IMR-90 (cell line): ENCODE measurements at regions not wholly inside any gene's neighbourhood (a gene's known extent, or its start where the extent isn't known, plus 50 kb on each side); places are given as distances from the start of the nearest gene placed in this dataset.

Experiments used
- ATAC-seq: fragments of 200-7000 bp; cut with Tn5 transposase; 2 replicates; pipeline ENCODE4 v1.9.1; 2020; ENCODE audit warnings: low read depth, mild to moderate bottlenecking, moderate library complexity
- BruUV-seq: library from RNA; stranded (reverse); fragments of 400-500 nt; replicated peaks from 2 replicates; lab custom pipeline; 2021; lab: Mats Ljungman, UMichigan
- CTCF ChIA-PET: fragments of 300-600 bp; formaldehyde crosslinking; extraction: SDS; loops from one replicate; lab custom pipeline; 2021; ENCODE audit warnings: antibody characterized with exemption; lab: Yijun Ruan, JAX
- POLR2A ChIA-PET: fragments of 300-600 bp; sonication (Branson Sonifier 250); formaldehyde crosslinking; loops from one replicate; lab custom pipeline; 2022; ENCODE audit warnings: antibody characterized with exemption; ENCODE audit not compliant: unreplicated experiment; lab: Charles Lee
- DNase-seq: peaks from one replicate; pipeline ENCODE4 v3.0.0; 2013
- H2AFZ ChIP-seq: replicated peaks from 2 replicates; pipeline ENCODE3; 2013; ENCODE audit warnings: low read length, mild to moderate bottlenecking; ENCODE audit not compliant: poor library complexity
- H2AK5ac ChIP-seq: 2 replicates; pipeline ENCODE4 v1.6.1; 2013; ENCODE audit warnings: low read depth, low read length, inconsistent platforms
- H2AK9ac ChIP-seq: replicated peaks from 2 replicates; pipeline ENCODE3; 2013; ENCODE audit warnings: mild to moderate bottlenecking, low read depth, low read length, moderate library complexity; ENCODE audit not compliant: poor library complexity
- H2BK120ac ChIP-seq: 2 replicates; pipeline ENCODE4 v1.6.1; 2013; ENCODE audit warnings: low read depth, low read length, inconsistent platforms
- H2BK15ac ChIP-seq: 3 replicates; pipeline ENCODE4 v1.6.1; 2013; ENCODE audit warnings: low read depth, low read length, inconsistent platforms
- H2BK20ac ChIP-seq: 2 replicates; pipeline ENCODE4 v1.6.1; 2013; ENCODE audit warnings: low read depth, mild to moderate bottlenecking, inconsistent platforms, low read length, moderate library complexity
- H2BK5ac ChIP-seq: 2 replicates; pipeline ENCODE4 v1.6.1; 2013; ENCODE audit warnings: mild to moderate bottlenecking, low read depth, low read length, inconsistent platforms; ENCODE audit not compliant: poor library complexity, severe bottlenecking
- H3K14ac ChIP-seq: replicated peaks from 2 replicates; pipeline ENCODE4 v1.6.1; 2013; ENCODE audit warnings: low read depth, low read length, inconsistent platforms
- H3K18ac ChIP-seq: 2 replicates; pipeline ENCODE4 v1.6.1; 2013; ENCODE audit warnings: low read depth, low read length, control low read depth
- H3K23ac ChIP-seq: 2 replicates; pipeline ENCODE4 v1.6.1; 2013; ENCODE audit warnings: low read depth, low read length, inconsistent platforms
- H3K27ac ChIP-seq: 2 replicates; pipeline ENCODE4 v1.5.1; 2013; ENCODE audit warnings: mild to moderate bottlenecking, control low read depth, low read length; ENCODE audit not compliant: insufficient read depth
- H3K27me3 ChIP-seq: 2 replicates; pipeline ENCODE4 v1.6.1; 2013; ENCODE audit warnings: low read length; ENCODE audit not compliant: control insufficient read depth, insufficient read depth
- H3K36me3 ChIP-seq: 2 replicates; pipeline ENCODE4 v1.6.1; 2013; ENCODE audit warnings: low read length, mixed read lengths; ENCODE audit not compliant: control insufficient read depth, insufficient read depth
- H3K4ac ChIP-seq: 2 replicates; pipeline ENCODE4 v1.6.1; 2013; ENCODE audit warnings: low read depth, low read length, inconsistent platforms
- H3K4me1 ChIP-seq: 2 replicates; pipeline ENCODE4 v1.6.1; 2013; ENCODE audit warnings: low read length, mixed read lengths; ENCODE audit not compliant: control insufficient read depth, insufficient read depth
- H3K4me2 ChIP-seq: 2 replicates; pipeline ENCODE4 v1.6.1; 2013; ENCODE audit warnings: low read depth, mild to moderate bottlenecking, control low read depth, low read length, moderate library complexity
- H3K4me3 ChIP-seq: 2 replicates; pipeline ENCODE4 v1.5.1; 2013; ENCODE audit warnings: low read depth, mild to moderate bottlenecking, control low read depth, low read length, moderate library complexity; ENCODE audit not compliant: insufficient read depth
- H3K56ac ChIP-seq: 2 replicates; pipeline ENCODE4 v1.6.1; 2013; ENCODE audit warnings: low read length, inconsistent platforms; ENCODE audit not compliant: insufficient read depth; ENCODE audit errors: extremely low read depth
- H3K79me1 ChIP-seq, 2 experiments: 2 replicates each; pipeline ENCODE4 v1.6.1; 2013; ENCODE audit warnings: low read length in 2 of 2, inconsistent platforms in 1 of 2, low read depth in 1 of 2
- H3K9ac ChIP-seq: 2 replicates; pipeline ENCODE4 v1.6.1; 2013; ENCODE audit warnings: low read depth, low read length, control low read depth
- H3K9me1 ChIP-seq: 2 replicates; pipeline ENCODE4 v1.6.1; 2013; ENCODE audit warnings: low read length, inconsistent platforms; ENCODE audit not compliant: insufficient read depth
- H3K9me3 ChIP-seq: 2 replicates; pipeline ENCODE4 v1.6.1; 2013; ENCODE audit warnings: low read length; ENCODE audit not compliant: control insufficient read depth, insufficient read depth
- H4K20me1 ChIP-seq: 2 replicates; pipeline ENCODE4 v1.6.1; 2013; ENCODE audit warnings: low read length, inconsistent platforms; ENCODE audit not compliant: insufficient read depth
- H4K5ac ChIP-seq: 2 replicates; pipeline ENCODE4 v1.6.1; 2013; ENCODE audit warnings: mild to moderate bottlenecking, low read depth, low read length, control low read depth
- H4K8ac ChIP-seq, 2 experiments: 2 replicates each; pipeline ENCODE4 v1.6.1; 2013; ENCODE audit warnings: low read depth in 2 of 2, low read length in 2 of 2, control low read depth in 1 of 2, inconsistent platforms in 1 of 2
- H4K91ac ChIP-seq: 2 replicates; pipeline ENCODE4 v1.6.1; 2013; ENCODE audit warnings: low read depth, low read length, inconsistent platforms; ENCODE audit not compliant: insufficient read depth
- CEBPB ChIP-seq: IDR thresholded peaks from 2 replicates; pipeline ENCODE4 v1.6.1; 2012; ENCODE audit warnings: low read depth, low read length, improper control_type of control experiment
- MAZ ChIP-seq: IDR thresholded peaks from 2 replicates; pipeline ENCODE4 v1.6.1; 2012; ENCODE audit warnings: low read depth, mild to moderate bottlenecking, low read length, improper control_type of control experiment, moderate library complexity, borderline replicate concordance
- WGBS, 2 experiments: methylation state at CpG; one replicate each; pipeline versions ENCODE4 v1.1.5 to v1.1.7; 2013; ENCODE audit warnings: missing lambda C conversion rate in 2 of 2; ENCODE audit not compliant: insufficient read length in 1 of 2; ENCODE audit errors: extremely low coverage in 2 of 2; 5-methylcytosine and 5-hydroxymethylcytosine counted together
- dilution Hi-C: fragments of 300-500 bp; cut with HindIII; formaldehyde crosslinking; loops from one replicate; pipeline ENCODE4 v1.14.3; 2018; ENCODE audit warnings: low sequenced_read_pairs; ENCODE audit not compliant: unreplicated experiment
- in situ Hi-C: fragments of 300-500 bp; cut with MboI; formaldehyde crosslinking; loops from 3 replicates; pipeline ENCODE4 v1.14.3; 2019; ENCODE audit warnings: low sequenced_read_pairs, inconsistent platforms, mixed read lengths
- intact Hi-C: fragments of 100-400 bp; cut with micrococcal nuclease; formaldehyde crosslinking; loops from 2 replicates; pipeline ENCODE4 v1.10.0; 2022

GRCh38 chr11:24249921-24250320 is 246.9 kb upstream of the LUZP2 start:
- intact Hi-C loops (no loop called here), in situ Hi-C loops (loop anchor here (25.0 kb wide), 1 partner anchor 1138 kb away; no protein-coding TSS in a partner anchor), dilution Hi-C loops (no loop called here)
- no CpG with 5 or more reads among the region's 1 CpG for WGBS, 2 experiments
- Histone ChIP-seq H3K14ac (no peak overlapping the region), H3K56ac (no peak overlapping the region), H3K79me1 (no peaks in the 10 kb centered on the region), H3K4me1 (no peaks in the 10 kb centered on the region), H3K27ac (no peak overlapping the region), H3K9ac (no peak overlapping the region), H2BK120ac (no peak overlapping the region), H4K8ac (no peak overlapping the region), H2BK20ac (no peak overlapping the region), H3K27me3 (no peaks in the 10 kb centered on the region), H3K9me3 (no peaks in the 10 kb centered on the region), H3K4ac (no peak overlapping the region), H2BK15ac (no peak overlapping the region), H2BK5ac (no peak overlapping the region), H2AFZ (no peak overlapping the region), H3K18ac (no peak overlapping the region), H3K23ac (no peak overlapping the region), H3K4me2 (no peak overlapping the region), H3K9me1 (no peaks in the 10 kb centered on the region), H4K5ac (no peak overlapping the region), H4K20me1 (no peaks in the 10 kb centered on the region), H2AK5ac (no peak overlapping the region), H2AK9ac (no peak overlapping the region), H4K91ac (no peak overlapping the region), H3K4me3 (no peak overlapping the region), H3K36me3 (no peaks in the 10 kb centered on the region)
- DNase-seq (no peak), ATAC-seq (no peak)
- no TSS peak for BruUV-seq
- ChIA-PET CTCF (no interaction called here), POLR2A (no interaction called here)
- TF ChIP-seq CEBPB, result no peak
- TF ChIP-seq MAZ, result no peak
